ENCODE measurements at regions not wholly inside any gene's neighbourhood (a gene's known extent, or its start where the extent isn't known, plus 50 kb on each side); places are given as distances from the start of the nearest gene placed in this dataset.

GRCh38 chr6:89015971-89016370, 52.6 kb upstream of the RNGTT start:
- TF ChIP-seq JUN (IDR thresholded peaks at IDR 0.05) (no peak), NPAS2 (CRISPR knock-in tag; IDR thresholded peaks at IDR 0.05; ENCODE audit: borderline replicate concordance) (no peak), PBX3 (IDR thresholded peaks at IDR 0.05) (no peak), ELK1 (IDR thresholded peaks at IDR 0.05; ENCODE audit: low read depth, low read length) (no peak), FOSL2 (IDR thresholded peaks at IDR 0.05) (no peak), FOSL2 (CRISPR knock-in tag; IDR thresholded peaks at IDR 0.05) (no peak), CBX2 (IDR thresholded peaks at IDR 0.05; ENCODE audit: borderline replicate concordance, low read depth) (no peak), USF2 (IDR thresholded peaks at IDR 0.05) (no peak), EP300 (IDR thresholded peaks at IDR 0.05) (no peak), TFCP2L1 (CRISPR knock-in tag; IDR thresholded peaks at IDR 0.05) (no peak), RAD21 (conservative IDR thresholded peaks at IDR 0.05 in 1 of 2, IDR thresholded peaks at IDR 0.05 in 1 of 2) (no peak), RFX5 (IDR thresholded peaks at IDR 0.05) (no peak), JUNB (IDR thresholded peaks at IDR 0.05) (no peak), BHLHE40 (IDR thresholded peaks at IDR 0.05; ENCODE audit: low read depth, low read length) (no peak), CBX8 (IDR thresholded peaks at IDR 0.05) (no peak), RCOR1 (IDR thresholded peaks at IDR 0.05; ENCODE audit: low read depth, low read length) (no peak)
- no peak for ATAC-seq
- FAIRE-seq: no peak
- no peaks in the 10 kb centered on the region for H3K9me3 ChIP-seq
- H3K4me1 ChIP-seq: no peaks in the 10 kb centered on the region
- no peak for DNase-seq (ENCODE audit: low read depth in 1 of 2, low spot score in 1 of 2)
- POLR2A ChIA-PET: no interaction called here
- 56% methylated on average over 2 of the region's 2 CpGs for WGBS (ENCODE audit: missing lambda C conversion rate)
- no peak overlapping the region for H3K27ac ChIP-seq
- no peak overlapping the region for H3K4me3 ChIP-seq
- CTCF ChIA-PET: no interaction called here
- no peak overlapping the region for H3K4me2 ChIP-seq

- no peak for FAIRE-seq
Observed at GRCh38 chr6:89013438-89013837, 50.0 kb upstream of the RNGTT start.

More at GRCh38 chr6:89013438-89013837, 50.0 kb upstream of the RNGTT start:
- CTCF ChIA-PET: interaction anchor here (1.3 kb wide), 1 partner anchor 30 kb away, joined by 3 read pairs; no protein-coding TSS in a partner anchor
- no peak for DNase-seq (ENCODE audit: low read depth in 1 of 2, low spot score in 1 of 2)
- Histone ChIP-seq H3K4me1 (no peaks in the 10 kb centered on the region), H3K9me3 (no peaks in the 10 kb centered on the region), H3K4me2 (no peak overlapping the region), H3K4me3 (no peak overlapping the region), H3K27ac (no peak overlapping the region)
- POLR2A ChIA-PET: no interaction called here
- ATAC-seq: no peak
- 73% methylated on average over 5 of the region's 5 CpGs for WGBS (ENCODE audit: missing lambda C conversion rate)
- TF ChIP-seq HMGXB4 (CRISPR knock-in tag; IDR thresholded peaks at IDR 0.05; ENCODE audit: borderline replicate concordance): no peak
- no peak for TF ChIP-seq ZSCAN20 (CRISPR knock-in tag; IDR thresholded peaks at IDR 0.05)
- TF ChIP-seq EHF (CRISPR knock-in tag; IDR thresholded peaks at IDR 0.05): no peak
- no peak for TF ChIP-seq PHF8 (IDR thresholded peaks at IDR 0.05; ENCODE audit: borderline replicate concordance, low read depth)
- TF ChIP-seq JUN (IDR thresholded peaks at IDR 0.05): no peak
- no peak for TF ChIP-seq KDM1A (IDR thresholded peaks at IDR 0.05; ENCODE audit: low read depth)
- no peak for TF ChIP-seq ZFP36 (IDR thresholded peaks at IDR 0.05; ENCODE audit: borderline replicate concordance, partially characterized antibody)
- no peak for TF ChIP-seq RNF2 (IDR thresholded peaks at IDR 0.05; ENCODE audit: borderline replicate concordance, low read depth)
- no peak for TF ChIP-seq KDM5A (IDR thresholded peaks at IDR 0.05)
- no peak for TF ChIP-seq REST (IDR thresholded peaks at IDR 0.05)
- no peak for TF ChIP-seq RARB (CRISPR knock-in tag; IDR thresholded peaks at IDR 0.05)

All from A549 (cell line).